ENCODE measurements at regions not wholly inside any gene's neighbourhood (a gene's known extent, or its start where the extent isn't known, plus 50 kb on each side); places are given as distances from the start of the nearest gene placed in this dataset.
"Not testable (repeated sequence)": the region's sequence is repeated elsewhere in the genome, so short reads cannot be mapped to it uniquely, and the experiment has no call there.

GRCh38 chr1:96522927-96523326 is 198.7 kb upstream of the PTBP2 start:
- no peak for DNase-seq

- no peak for DNase-seq
Observed at GRCh38 chr1:96524100-96524499, 197.5 kb upstream of the PTBP2 start.

GRCh38 chr1:96525657-96526557 is 195.7 kb upstream of the PTBP2 start:
- DNase-seq = no peak

GRCh38 chr1:96528672-96529071 is 192.9 kb upstream of the PTBP2 start:
- DNase-seq = not testable (repeated sequence)

- DNase-seq = no peak
Observed at GRCh38 chr1:96533820-96534219, 187.8 kb upstream of the PTBP2 start.

- no peak for DNase-seq
Observed at GRCh38 chr1:96536581-96536980, 185.0 kb upstream of the PTBP2 start.

- no peak for DNase-seq
Observed at GRCh38 chr1:96538111-96538641, 183.4 kb upstream of the PTBP2 start.

- no peak for DNase-seq
Observed at GRCh38 chr1:96538883-96539282, 182.7 kb upstream of the PTBP2 start.

GRCh38 chr1:96541491-96541890 is 180.1 kb upstream of the PTBP2 start:
- no peak for DNase-seq

- DNase-seq = no peak
Observed at GRCh38 chr1:96544051-96544830, 177.3 kb upstream of the PTBP2 start.

- no peak for DNase-seq
Observed at GRCh38 chr1:96544831-96545221, 176.8 kb upstream of the PTBP2 start.

- no peak for DNase-seq
Observed at GRCh38 chr1:96545935-96546656, 175.5 kb upstream of the PTBP2 start.

- no peak for DNase-seq
Observed at GRCh38 chr1:96550061-96550460, 171.5 kb upstream of the PTBP2 start.

- no peak for DNase-seq
Observed at GRCh38 chr1:96552451-96552850, 169.1 kb upstream of the PTBP2 start.

GRCh38 chr1:96553811-96554210 is 167.8 kb upstream of the PTBP2 start:
- no peak for DNase-seq

- no peak for DNase-seq
Observed at GRCh38 chr1:96554364-96554763, 167.2 kb upstream of the PTBP2 start.

GRCh38 chr1:96557336-96557735 is 164.2 kb upstream of the PTBP2 start:
- DNase-seq = no peak

- no peak for DNase-seq
Observed at GRCh38 chr1:96558635-96559034, 162.9 kb upstream of the PTBP2 start.

GRCh38 chr1:96559181-96559580 is 162.4 kb upstream of the PTBP2 start:
- DNase-seq = no peak

- no peak for DNase-seq
Observed at GRCh38 chr1:96559707-96560596, 161.6 kb upstream of the PTBP2 start.

- DNase-seq = no peak
Observed at GRCh38 chr1:96562094-96562493, 159.5 kb upstream of the PTBP2 start.

GRCh38 chr1:96564401-96564800 is 157.2 kb upstream of the PTBP2 start:
- not testable (repeated sequence) for DNase-seq

Data from T-helper 2 cell (primary cell).